HL-60 (cell line): ENCODE measurements at regions not wholly inside any gene's neighbourhood (a gene's known extent, or its start where the extent isn't known, plus 50 kb on each side); places are given as distances from the start of the nearest gene placed in this dataset.

Experiments used
- CTCF ChIP-seq: IDR thresholded peaks from one replicate; pipeline ENCODE4 v1.5.1; 2011; ENCODE audit warnings: low read length, control low read depth, inconsistent platforms; ENCODE audit not compliant: insufficient read depth
- POLR2AphosphoS5 ChIP-seq: IDR thresholded peaks from 2 replicates; pipeline ENCODE4 v1.6.1; 2012; ENCODE audit warnings: low read depth
- SPI1 ChIP-seq: IDR thresholded peaks from 2 replicates; pipeline ENCODE4 v1.6.1; 2012; ENCODE audit warnings: low read depth, mild to moderate bottlenecking, borderline replicate concordance
- TF ChIP-seq, protein P1 (sequence below): IDR thresholded peaks from 2 replicates; pipeline ENCODE4 v1.6.1; 2012; ENCODE audit warnings: low read depth; ENCODE audit not compliant: insufficient replicate concordance

GRCh38 chr16:58963479-58963878 lies 229.4 kb upstream of the GOT2 start:
- TF ChIP-seq POLR2AphosphoS5 (no peak), CTCF (no peak), SPI1 (no peak)
- TF ChIP-seq, protein P1, sequence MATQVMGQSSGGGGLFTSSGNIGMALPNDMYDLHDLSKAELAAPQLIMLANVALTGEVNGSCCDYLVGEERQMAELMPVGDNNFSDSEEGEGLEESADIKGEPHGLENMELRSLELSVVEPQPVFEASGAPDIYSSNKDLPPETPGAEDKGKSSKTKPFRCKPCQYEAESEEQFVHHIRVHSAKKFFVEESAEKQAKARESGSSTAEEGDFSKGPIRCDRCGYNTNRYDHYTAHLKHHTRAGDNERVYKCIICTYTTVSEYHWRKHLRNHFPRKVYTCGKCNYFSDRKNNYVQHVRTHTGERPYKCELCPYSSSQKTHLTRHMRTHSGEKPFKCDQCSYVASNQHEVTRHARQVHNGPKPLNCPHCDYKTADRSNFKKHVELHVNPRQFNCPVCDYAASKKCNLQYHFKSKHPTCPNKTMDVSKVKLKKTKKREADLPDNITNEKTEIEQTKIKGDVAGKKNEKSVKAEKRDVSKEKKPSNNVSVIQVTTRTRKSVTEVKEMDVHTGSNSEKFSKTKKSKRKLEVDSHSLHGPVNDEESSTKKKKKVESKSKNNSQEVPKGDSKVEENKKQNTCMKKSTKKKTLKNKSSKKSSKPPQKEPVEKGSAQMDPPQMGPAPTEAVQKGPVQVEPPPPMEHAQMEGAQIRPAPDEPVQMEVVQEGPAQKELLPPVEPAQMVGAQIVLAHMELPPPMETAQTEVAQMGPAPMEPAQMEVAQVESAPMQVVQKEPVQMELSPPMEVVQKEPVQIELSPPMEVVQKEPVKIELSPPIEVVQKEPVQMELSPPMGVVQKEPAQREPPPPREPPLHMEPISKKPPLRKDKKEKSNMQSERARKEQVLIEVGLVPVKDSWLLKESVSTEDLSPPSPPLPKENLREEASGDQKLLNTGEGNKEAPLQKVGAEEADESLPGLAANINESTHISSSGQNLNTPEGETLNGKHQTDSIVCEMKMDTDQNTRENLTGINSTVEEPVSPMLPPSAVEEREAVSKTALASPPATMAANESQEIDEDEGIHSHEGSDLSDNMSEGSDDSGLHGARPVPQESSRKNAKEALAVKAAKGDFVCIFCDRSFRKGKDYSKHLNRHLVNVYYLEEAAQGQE: no peak
